OCI-LY7 (cell line): ENCODE measurements at regions not wholly inside any gene's neighbourhood (a gene's known extent, or its start where the extent isn't known, plus 50 kb on each side); places are given as distances from the start of the nearest gene placed in this dataset.

ENCODE experiments used
- BruUV-seq: library from RNA; stranded (reverse); fragments of 400-500 nt; replicated peaks from 2 replicates; lab custom pipeline; 2021; lab: Mats Ljungman, UMichigan
- CTCF ChIA-PET: fragments of 300-600 bp; sonication (Branson Sonifier 250); formaldehyde crosslinking; loops from one replicate; lab custom pipeline; 2022; ENCODE audit warnings: antibody characterized with exemption; ENCODE audit not compliant: unreplicated experiment; lab: Charles Lee
- POLR2A ChIA-PET: fragments of 300-600 bp; sonication (Branson Sonifier 250); formaldehyde crosslinking; loops from one replicate; lab custom pipeline; 2022; ENCODE audit warnings: antibody characterized with exemption; lab: Charles Lee
- DNase-seq: peaks from one replicate; pipeline ENCODE4 v3.0.0-alpha.2; 2015; ENCODE audit warnings: low spot score
- H2AFZ ChIP-seq: fragments of 200-600 bp; sonication (generic), shearing (Covaris generic); 2 replicates; pipeline ENCODE4 v1.6.1; 2014; ENCODE audit warnings: mild to moderate bottlenecking, antibody characterized with exemption, low read length, moderate library complexity
- H3K27ac ChIP-seq: fragments of 200-600 bp; sonication (generic); 2 replicates; pipeline ENCODE4 v1.5.1; 2014; ENCODE audit warnings: mixed run types, low read depth, mild to moderate bottlenecking, moderate library complexity, low read length, inconsistent platforms; ENCODE audit not compliant: poor library complexity, severe bottlenecking
- H3K36me3 ChIP-seq: fragments of 200-600 bp; sonication (generic); 2 replicates; pipeline ENCODE4 v1.6.1; 2014; ENCODE audit warnings: mild to moderate bottlenecking, antibody characterized with exemption, low read length, moderate library complexity, mixed read lengths; ENCODE audit not compliant: insufficient read depth
- H3K4me1 ChIP-seq: fragments of 200-600 bp; sonication (generic); 2 replicates; pipeline ENCODE4 v1.5.1; 2014; ENCODE audit warnings: mild to moderate bottlenecking, low read length; ENCODE audit not compliant: insufficient read depth, poor library complexity, severe bottlenecking
- H3K4me2 ChIP-seq: fragments of 200-600 bp; sonication (generic); 2 replicates; pipeline ENCODE4 v1.6.1; 2014; ENCODE audit warnings: mild to moderate bottlenecking, low read length
- H3K4me3 ChIP-seq: fragments of 200-600 bp; sonication (generic); 2 replicates; pipeline ENCODE4 v1.5.1; 2014; ENCODE audit warnings: mild to moderate bottlenecking, low read depth, low read length; ENCODE audit not compliant: poor library complexity, severe bottlenecking
- H3K79me2 ChIP-seq: fragments of 200-600 bp; sonication (generic); 2 replicates; pipeline ENCODE4 v1.6.1; 2016; ENCODE audit warnings: low read depth, mild to moderate bottlenecking, low read length, moderate library complexity, mixed read lengths; ENCODE audit not compliant: insufficient read depth
- H3K9me2 ChIP-seq: fragments of 200-600 bp; sonication (generic); 2 replicates; pipeline ENCODE4 v1.6.1; 2016; ENCODE audit warnings: mild to moderate bottlenecking, low read length, mixed read lengths; ENCODE audit not compliant: insufficient read depth
- H3K9me3 ChIP-seq: fragments of 200-600 bp; sonication (generic); 2 replicates; pipeline ENCODE4 v1.6.1; 2014; ENCODE audit warnings: mild to moderate bottlenecking, mixed run types, low read length, mixed read lengths
- H4K20me1 ChIP-seq: fragments of 200-600 bp; sonication (generic); 2 replicates; pipeline ENCODE4 v1.6.1; 2014; ENCODE audit warnings: mild to moderate bottlenecking, antibody characterized with exemption, low read length, moderate library complexity, mixed read lengths; ENCODE audit not compliant: insufficient read depth
- CTCF ChIP-seq: fragments of 200-600 bp; sonication (generic); conservative IDR thresholded peaks from 2 replicates; pipeline ENCODE4 v1.5.1; 2014; ENCODE audit warnings: mild to moderate bottlenecking, antibody characterized with exemption, low read length, moderate library complexity, mixed read lengths
- EZH2phosphoT487 ChIP-seq: fragments of 200-600 bp; sonication (generic); IDR thresholded peaks from 2 replicates; pipeline ENCODE4 v1.6.1; 2018; ENCODE audit warnings: low read depth, borderline replicate concordance, mild to moderate bottlenecking, mixed run types, antibody characterized with exemption, low read length, moderate library complexity, mixed read lengths
- intact Hi-C: fragments of 100-400 bp; cut with micrococcal nuclease; formaldehyde crosslinking; loops from one replicate; pipeline ENCODE4 v1.10.0; 2022; ENCODE audit not compliant: unreplicated experiment

GRCh38 chr7:53920011-53920410, 622.2 kb upstream of the VSTM2A start:
- BruUV-seq = no TSS peak
- TF ChIP-seq CTCF = no peak
- no peak for TF ChIP-seq EZH2phosphoT487
- ChIA-PET CTCF (no interaction called here), POLR2A (interaction anchor here (0.5 kb wide), 1 partner anchor 1040 kb away, joined by 3 read pairs; no protein-coding TSS in a partner anchor)
- Histone ChIP-seq H3K36me3 (no peaks in the 10 kb centered on the region), H2AFZ (no peak overlapping the region), H3K79me2 (no peaks in the 10 kb centered on the region), H3K9me2 (no peaks in the 10 kb centered on the region), H3K4me1 (no peaks in the 10 kb centered on the region), H3K4me3 (no peak overlapping the region), H3K9me3 (0 out of 2 replicates have a peak, but pooled peaks cover 5% of the 10 kb centered on the region), H3K27ac (no peak overlapping the region), H4K20me1 (no peaks in the 10 kb centered on the region), H3K4me2 (no peak overlapping the region)
- no peak for DNase-seq
- intact Hi-C loops = no loop called here

DNA sequence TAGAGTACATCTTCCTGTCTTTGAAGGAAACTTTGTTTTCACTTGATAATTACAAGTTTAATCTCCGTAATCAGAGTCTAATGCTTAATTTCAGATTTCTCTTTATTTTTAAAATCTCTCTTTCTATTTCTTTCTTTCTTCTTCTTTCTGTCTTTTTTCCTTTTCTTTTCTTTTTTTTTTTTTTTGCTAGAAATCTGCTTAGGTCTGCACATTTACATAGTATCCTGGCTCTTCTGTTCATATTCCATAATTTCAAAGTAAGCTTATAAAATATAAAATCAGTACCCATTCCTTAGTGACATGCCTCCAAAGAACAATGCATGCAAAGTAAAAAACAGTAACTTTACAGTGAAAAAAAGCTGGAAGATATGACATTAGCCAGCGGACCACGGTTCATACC, 601.7 kb upstream of the VSTM2A start:
- no peaks in the 10 kb centered on the region for H3K36me3 ChIP-seq
- intact Hi-C loops = no loop called here
- no peaks in the 10 kb centered on the region for H3K79me2 ChIP-seq
- H3K9me3 ChIP-seq = no peaks in the 10 kb centered on the region
- no peaks in the 10 kb centered on the region for H3K9me2 ChIP-seq
- no peaks in the 10 kb centered on the region for H4K20me1 ChIP-seq
- no peak overlapping the region for H3K4me3 ChIP-seq
- no TSS peak for BruUV-seq
- DNase-seq = no peak
- TF ChIP-seq CTCF = no peak
- H3K4me2 ChIP-seq = no peak overlapping the region
- POLR2A ChIA-PET = no interaction called here
- H2AFZ ChIP-seq = no peak overlapping the region
- H3K27ac ChIP-seq = no peak overlapping the region
- CTCF ChIA-PET = no interaction called here
- H3K4me1 ChIP-seq = no peaks in the 10 kb centered on the region

DNA sequence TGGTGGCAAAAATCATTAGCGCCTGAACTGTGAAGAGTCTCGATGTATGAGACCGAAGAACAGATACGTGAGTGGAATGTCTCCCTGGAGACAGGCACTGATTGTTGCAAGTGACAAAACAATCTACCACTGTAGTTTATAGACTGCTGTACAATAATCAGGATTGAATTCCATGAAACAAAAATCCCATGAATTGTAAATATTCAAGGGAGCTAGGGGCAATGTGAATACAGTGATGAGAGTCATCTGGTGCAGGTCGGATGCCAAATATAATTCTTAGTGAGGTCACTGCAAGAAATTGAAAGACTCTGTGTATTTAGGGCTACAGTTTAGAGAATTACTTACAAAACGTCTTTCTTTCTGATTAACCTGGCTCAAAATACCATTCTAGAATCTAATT, 594.4 kb upstream of the VSTM2A start:
- no peak overlapping the region for H3K4me3 ChIP-seq
- no peak overlapping the region for H3K4me2 ChIP-seq
- TF ChIP-seq EZH2phosphoT487 (no peak), CTCF (no peak)
- H3K79me2 ChIP-seq = no peaks in the 10 kb centered on the region
- no peak overlapping the region for H2AFZ ChIP-seq
- no peaks in the 10 kb centered on the region for H3K4me1 ChIP-seq
- no peaks in the 10 kb centered on the region for H3K9me2 ChIP-seq
- BruUV-seq = no TSS peak
- ChIA-PET CTCF (no interaction called here), POLR2A (no interaction called here)
- no peaks in the 10 kb centered on the region for H3K9me3 ChIP-seq
- DNase-seq = no peak
- intact Hi-C loops = no loop called here
- H3K27ac ChIP-seq = no peak overlapping the region
- H4K20me1 ChIP-seq = no peaks in the 10 kb centered on the region
- no peaks in the 10 kb centered on the region for H3K36me3 ChIP-seq
